SU-DHL-6 (cell line): ENCODE measurements at regions not wholly inside any gene's neighbourhood (a gene's known extent, or its start where the extent isn't known, plus 50 kb on each side); places are given as distances from the start of the nearest gene placed in this dataset.

ENCODE experiments used
- H2AFZ ChIP-seq: fragments of 200-600 bp; sonication (generic); 2 replicates; pipeline ENCODE4 v1.6.1; 2014; ENCODE audit warnings: low read depth, mild to moderate bottlenecking, moderate library complexity, mixed read lengths, antibody characterized with exemption, low read length; ENCODE audit not compliant: severe bottlenecking
- H3F3A ChIP-seq: fragments of 200-600 bp; shearing (Covaris generic); 2 replicates; pipeline ENCODE4 v1.6.0; 2016; ENCODE audit warnings: antibody characterized with exemption, mild to moderate bottlenecking; ENCODE audit not compliant: insufficient read depth
- H3K27ac ChIP-seq: fragments of 200-600 bp; sonication (generic); 2 replicates; pipeline ENCODE4 v1.5.1; 2016; ENCODE audit warnings: low read depth, mild to moderate bottlenecking, low read length, moderate library complexity, mixed read lengths
- H3K27me3 ChIP-seq: fragments of 200-600 bp; sonication (generic), shearing (Covaris generic); 2 replicates; pipeline ENCODE4 v1.6.0; 2014; ENCODE audit warnings: mild to moderate bottlenecking, low read length
- H3K36me3 ChIP-seq: fragments of 200-600 bp; sonication (generic); 2 replicates; pipeline ENCODE4 v1.6.1; 2014; ENCODE audit warnings: mild to moderate bottlenecking, low read length, mixed read lengths
- H3K4me2 ChIP-seq: fragments of 300-600, 200-600 bp; shearing (Covaris generic), sonication (generic); 2 replicates; pipeline ENCODE4 v1.6.0; 2014; ENCODE audit warnings: low read length, low read depth, mild to moderate bottlenecking; ENCODE audit not compliant: poor library complexity, severe bottlenecking
- H3K4me3 ChIP-seq: fragments of 200-600 bp; sonication (generic); 2 replicates; pipeline ENCODE4 v1.5.1; 2014; ENCODE audit warnings: antibody characterized with exemption, low read length, mild to moderate bottlenecking, mixed read lengths; ENCODE audit not compliant: insufficient read depth, poor library complexity, severe bottlenecking
- H3K79me2 ChIP-seq: fragments of 200-600 bp; sonication (generic); 2 replicates; pipeline ENCODE4 v1.6.1; 2014; ENCODE audit warnings: mild to moderate bottlenecking, low read length, moderate library complexity; ENCODE audit not compliant: insufficient read depth
- H3K9ac ChIP-seq: fragments of 200-600 bp; sonication (generic); 2 replicates; pipeline ENCODE4 v1.7.0; 2014; ENCODE audit warnings: mild to moderate bottlenecking, low read length
- H3K9me2 ChIP-seq: fragments of 200-600 bp; sonication (generic); replicated peaks from 2 replicates; pipeline ENCODE4 v1.6.1; 2014; ENCODE audit warnings: low read length; ENCODE audit not compliant: insufficient read depth
- H3K9me3 ChIP-seq: fragments of 200-600 bp; sonication (generic); 2 replicates; pipeline ENCODE4 v1.6.1; 2014; ENCODE audit warnings: low read length, mixed read lengths; ENCODE audit not compliant: insufficient read depth
- H4K20me1 ChIP-seq: fragments of 200-600 bp; sonication (generic); 2 replicates; pipeline ENCODE4 v1.6.1; 2014; ENCODE audit warnings: low read depth, mild to moderate bottlenecking, antibody characterized with exemption, low read length, moderate library complexity, mixed read lengths
- CTCF ChIP-seq: fragments of 200-600 bp; sonication (generic); IDR thresholded peaks from one replicate; pipeline ENCODE4 v1.5.1; 2017; ENCODE audit warnings: antibody characterized with exemption, mild to moderate bottlenecking, low read length, moderate library complexity; ENCODE audit not compliant: insufficient read depth, poor library complexity, severe bottlenecking
- EZH2phosphoT487 ChIP-seq: fragments of 200-600 bp; sonication (generic), shearing (Covaris generic); conservative IDR thresholded peaks from 2 replicates; pipeline ENCODE4 v1.6.1; 2018; ENCODE audit warnings: mild to moderate bottlenecking, antibody characterized with exemption, low read length, moderate library complexity, mixed read lengths

DNA sequence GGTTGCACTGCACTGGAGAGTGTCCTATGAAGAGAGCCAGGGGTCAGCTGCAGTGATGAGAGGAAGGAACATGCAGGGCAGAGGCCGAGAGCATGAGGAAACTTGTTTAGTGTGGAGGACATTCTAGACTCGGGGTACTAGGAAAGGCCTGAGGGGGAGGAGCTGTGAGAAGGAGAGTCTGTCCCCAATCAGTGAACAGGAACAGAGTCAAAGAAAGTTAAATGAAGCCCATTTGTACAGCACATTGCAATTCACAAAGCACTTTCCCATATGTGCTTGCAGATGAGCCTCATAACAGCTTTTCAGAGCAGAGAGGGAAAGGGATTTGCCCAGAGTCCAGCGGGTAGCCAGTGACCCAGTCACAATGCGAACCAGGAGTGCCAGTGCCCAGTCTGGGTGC is 83.4 kb downstream of the NAV1 start:
- H3K27me3 ChIP-seq: no peaks in the 10 kb centered on the region
- no peaks in the 10 kb centered on the region for H3K9me2 ChIP-seq
- H3K36me3 ChIP-seq: no peaks in the 10 kb centered on the region
- no peaks in the 10 kb centered on the region for H3F3A ChIP-seq
- no peaks in the 10 kb centered on the region for H3K9me3 ChIP-seq
- H3K9ac ChIP-seq: no peak overlapping the region
- no peak overlapping the region for H3K4me2 ChIP-seq
- no peak overlapping the region for H3K4me3 ChIP-seq
- no peak overlapping the region for H3K27ac ChIP-seq
- TF ChIP-seq CTCF (no peak), EZH2phosphoT487 (no peak)
- H2AFZ ChIP-seq: no peak overlapping the region
- H4K20me1 ChIP-seq: no peaks in the 10 kb centered on the region
- no peaks in the 10 kb centered on the region for H3K79me2 ChIP-seq

- Histone ChIP-seq H4K20me1 (no peaks in the 10 kb centered on the region), H3K27me3 (no peaks in the 10 kb centered on the region), H3K36me3 (no peaks in the 10 kb centered on the region)
Measured at GRCh38 chr1:201622824-201623223, 83.9 kb downstream of the NAV1 start.

DNA sequence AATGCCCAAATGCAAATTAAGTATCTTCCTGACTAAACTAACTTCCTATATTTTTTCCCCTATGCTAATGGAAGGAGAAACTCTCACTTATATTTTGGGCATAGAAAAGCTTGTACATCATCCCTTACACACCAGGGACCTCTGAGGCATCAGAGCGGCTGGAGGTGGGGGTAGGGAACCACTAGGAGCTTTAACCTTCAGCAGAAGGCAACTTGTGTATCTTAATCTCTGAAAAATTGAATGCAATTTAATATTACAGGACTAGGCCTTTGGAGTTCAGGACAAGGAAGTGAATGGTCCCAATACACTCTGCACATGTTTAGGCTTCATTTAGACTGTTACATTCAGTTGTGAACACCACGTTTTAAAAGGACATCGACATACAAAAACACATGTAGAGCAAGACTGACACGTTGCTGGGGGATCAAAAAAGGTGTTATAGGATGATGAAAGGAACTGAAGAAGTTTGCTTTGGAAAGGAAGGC is 85.9 kb downstream of the NAV1 start:
- H4K20me1 ChIP-seq: no peaks in the 10 kb centered on the region
- no peaks in the 10 kb centered on the region for H3K79me2 ChIP-seq
- no peak overlapping the region for H3K4me3 ChIP-seq
- H3K9me2 ChIP-seq: no peaks in the 10 kb centered on the region
- H2AFZ ChIP-seq: no peak overlapping the region
- no peaks in the 10 kb centered on the region for H3F3A ChIP-seq
- TF ChIP-seq EZH2phosphoT487 (no peak), CTCF (no peak)
- no peak overlapping the region for H3K9ac ChIP-seq
- no peak overlapping the region for H3K4me2 ChIP-seq
- H3K36me3 ChIP-seq: no peaks in the 10 kb centered on the region
- no peak overlapping the region for H3K27ac ChIP-seq
- no peaks in the 10 kb centered on the region for H3K27me3 ChIP-seq
- no peaks in the 10 kb centered on the region for H3K9me3 ChIP-seq

More at GRCh38 chr1:201622824-201623223, 83.9 kb downstream of the NAV1 start:
- Histone ChIP-seq H3F3A (no peaks in the 10 kb centered on the region), H3K9me3 (no peaks in the 10 kb centered on the region), H3K79me2 (no peaks in the 10 kb centered on the region), H3K4me2 (no peak overlapping the region), H2AFZ (no peak overlapping the region), H3K9ac (no peak overlapping the region), H3K4me3 (no peak overlapping the region), H3K9me2 (no peaks in the 10 kb centered on the region), H3K27ac (no peak overlapping the region)
- TF ChIP-seq CTCF: no peak
- TF ChIP-seq EZH2phosphoT487: no peak
